H1 (cell line): ENCODE measurements at regions not wholly inside any gene's neighbourhood (a gene's known extent, or its start where the extent isn't known, plus 50 kb on each side); places are given as distances from the start of the nearest gene placed in this dataset.

Experiments
- CTCF ChIA-PET: fragments of 300-600 bp; sonication (Branson Sonifier 250); formaldehyde crosslinking; loops from one replicate; lab custom pipeline; 2021; ENCODE audit not compliant: partially characterized antibody; lab: Charles Lee
- POLR2A ChIA-PET: fragments of 300-600 bp; sonication (Branson Sonifier 250); formaldehyde crosslinking; loops from one replicate; lab custom pipeline; 2021; ENCODE audit warnings: inconsistent platforms; ENCODE audit not compliant: partially characterized antibody; lab: Charles Lee
- DNase-seq, 2 experiments: peaks; one replicate each; pipeline versions ENCODE4 v3.0.0 to v3.0.0-alpha.2; 2010 to 2022; ENCODE audit warnings: low spot score in 2 of 2, low read depth in 1 of 2, mixed read lengths in 1 of 2
- FAIRE-seq: peaks from 2 replicates; lab custom pipeline; 2011; peaks lifted over from hg19 to GRCh38; lab: Jason Lieb, UNC
- H2AFZ ChIP-seq: 2 replicates; pipeline ENCODE4 v1.8.1; 2012; ENCODE audit warnings: low read length, inconsistent platforms
- H2AK5ac ChIP-seq: 2 replicates; pipeline ENCODE4 v1.6.1; 2013; ENCODE audit warnings: low read depth, low read length
- H2BK120ac ChIP-seq: replicated peaks from 2 replicates; pipeline ENCODE3; 2013; ENCODE audit warnings: low read depth, low read length, inconsistent platforms
- H2BK12ac ChIP-seq: 2 replicates; pipeline ENCODE4 v1.6.1; 2013; ENCODE audit warnings: low read depth, low read length
- H2BK15ac ChIP-seq: 2 replicates; pipeline ENCODE4 v1.6.1; 2013; ENCODE audit warnings: low read length
- H2BK20ac ChIP-seq: 2 replicates; pipeline ENCODE4 v1.6.1; 2013; ENCODE audit warnings: low read length
- H2BK5ac ChIP-seq: 2 replicates; pipeline ENCODE4 v1.6.1; 2013; ENCODE audit warnings: low read depth, low read length
- H3K14ac ChIP-seq: 2 replicates; pipeline ENCODE4 v1.6.1; 2013; ENCODE audit warnings: inconsistent platforms; ENCODE audit not compliant: insufficient read length
- H3K18ac ChIP-seq: 2 replicates; pipeline ENCODE4 v1.6.1; 2013; ENCODE audit warnings: low read length; ENCODE audit errors: extremely low read depth
- H3K23ac ChIP-seq: 2 replicates; pipeline ENCODE4 v1.6.1; 2013; ENCODE audit warnings: inconsistent platforms; ENCODE audit not compliant: insufficient read length
- H3K23me2 ChIP-seq: 2 replicates; pipeline ENCODE4 v1.6.1; 2013; ENCODE audit warnings: low read depth, low read length
- H3K27ac ChIP-seq: 2 replicates; pipeline ENCODE4 v1.6.1; 2011; ENCODE audit warnings: low read depth, low read length, inconsistent platforms
- H3K27me3 ChIP-seq, 4 experiments: replicated peaks in 1 of 4; 1 replicate in 1 of 4; 2 replicates in 3 of 4; pipeline versions ENCODE4 v1.6.1 to v1.8.1; 2011 to 2013; ENCODE audit warnings: low read length in 3 of 4, mild to moderate bottlenecking in 3 of 4, inconsistent platforms in 2 of 4, mixed read lengths in 2 of 4, moderate library complexity in 1 of 4; ENCODE audit not compliant: control insufficient read depth in 3 of 4, insufficient read depth in 3 of 4; ENCODE audit errors: extremely low read depth in 1 of 4
- H3K36me3 ChIP-seq, 4 experiments: 2 replicates each; pipeline versions ENCODE4 v1.6.1 to v1.8.1; 2011 to 2013; ENCODE audit warnings: mild to moderate bottlenecking in 4 of 4, low read length in 3 of 4, moderate library complexity in 2 of 4, control low read depth in 1 of 4, inconsistent platforms in 1 of 4; ENCODE audit not compliant: insufficient read depth in 4 of 4, control insufficient read depth in 2 of 4
- H3K4ac ChIP-seq: replicated peaks from 2 replicates; pipeline ENCODE3; 2013; ENCODE audit warnings: low read length, low read depth, mixed read lengths, inconsistent platforms; ENCODE audit not compliant: insufficient read length
- H3K4me1 ChIP-seq, 4 experiments: replicated peaks in 1 of 4; 1 replicate in 1 of 4; 2 replicates in 3 of 4; pipeline versions ENCODE4 v1.6.1 to v1.8.1; 2011 to 2013; ENCODE audit warnings: low read length in 3 of 4, inconsistent platforms in 2 of 4, mixed read lengths in 1 of 4; ENCODE audit not compliant: insufficient read depth in 4 of 4, control insufficient read depth in 3 of 4
- H3K4me2 ChIP-seq, 2 experiments: 2 replicates each; pipeline versions ENCODE4 v1.6.1 to v1.8.1; 2011 to 2013; ENCODE audit warnings: low read depth in 2 of 2, low read length in 2 of 2, control low read depth in 1 of 2, inconsistent platforms in 1 of 2, mild to moderate bottlenecking in 1 of 2; ENCODE audit not compliant: insufficient read depth in 1 of 2
- H3K4me3 ChIP-seq, 4 experiments: fragments of 200-600, 300-600 bp in 1 of 4; sonication (generic), shearing (Covaris generic), sonication (Bioruptor Twin) in 1 of 4; 2 replicates each; pipeline versions ENCODE4 v1.5.1 to v1.8.1; 2011 to 2016; ENCODE audit warnings: low read length in 4 of 4, low read depth in 3 of 4, control low read depth in 2 of 4, inconsistent platforms in 2 of 4, mild to moderate bottlenecking in 2 of 4, mixed read lengths in 1 of 4, moderate library complexity in 1 of 4; ENCODE audit not compliant: insufficient read depth in 2 of 4; ENCODE audit errors: extremely low read depth in 1 of 4
- H3K56ac ChIP-seq: replicated peaks from 2 replicates; pipeline ENCODE3; 2013; ENCODE audit warnings: low read depth, mild to moderate bottlenecking, mixed read lengths, low read length, inconsistent platforms; ENCODE audit not compliant: insufficient read length
- H3K79me1 ChIP-seq: 2 replicates; pipeline ENCODE4 v1.6.1; 2013; ENCODE audit warnings: low read depth, low read length, control low read depth
- H3K79me2 ChIP-seq, 2 experiments: 2 replicates each; pipeline versions ENCODE4 v1.6.1 to v1.8.1; 2012 to 2013; ENCODE audit warnings: low read length in 2 of 2, mild to moderate bottlenecking in 2 of 2, inconsistent platforms in 1 of 2; ENCODE audit not compliant: insufficient read depth in 2 of 2, control insufficient read depth in 1 of 2
- H3K9ac ChIP-seq, 4 experiments: replicated peaks in 1 of 4; 1 replicate in 1 of 4; 2 replicates in 3 of 4; pipeline versions ENCODE4 v1.6.1 to v1.8.1; 2011 to 2013; ENCODE audit warnings: low read depth in 3 of 4, low read length in 3 of 4, control low read depth in 2 of 4, mild to moderate bottlenecking in 2 of 4, moderate library complexity in 2 of 4, inconsistent platforms in 1 of 4; ENCODE audit errors: extremely low read depth in 1 of 4
- H3K9me3 ChIP-seq, 2 experiments: 2 replicates each; pipeline versions ENCODE4 v1.6.1 to v1.8.1; 2012 to 2013; ENCODE audit warnings: mild to moderate bottlenecking in 2 of 2, moderate library complexity in 2 of 2, control low read depth in 1 of 2, inconsistent platforms in 1 of 2, low read depth in 1 of 2, low read length in 1 of 2, mixed read lengths in 1 of 2; ENCODE audit not compliant: insufficient read depth in 2 of 2
- H4K20me1 ChIP-seq, 2 experiments: replicated peaks in 1 of 2; 2 replicates each; pipeline versions ENCODE3 to v1.8.1; 2011 to 2013; ENCODE audit warnings: inconsistent platforms in 2 of 2, low read length in 2 of 2, mild to moderate bottlenecking in 1 of 2; ENCODE audit not compliant: insufficient read depth in 2 of 2, control insufficient read depth in 1 of 2
- H4K5ac ChIP-seq: 2 replicates; pipeline ENCODE4 v1.6.1; 2013; ENCODE audit warnings: low read length, low read depth, mixed read lengths, inconsistent platforms; ENCODE audit not compliant: insufficient read length
- H4K8ac ChIP-seq: 2 replicates; pipeline ENCODE4 v1.8.0; 2013; ENCODE audit warnings: mild to moderate bottlenecking, moderate library complexity, low read length, inconsistent platforms; ENCODE audit not compliant: insufficient read depth; ENCODE audit errors: extremely low read depth
- H4K91ac ChIP-seq: replicated peaks from 2 replicates; pipeline ENCODE3; 2013; ENCODE audit warnings: low read length, mixed read lengths, inconsistent platforms; ENCODE audit not compliant: insufficient read length
- BCL11A ChIP-seq, 2 experiments: IDR thresholded peaks; one replicate each; pipeline ENCODE4 v1.6.1; 2011; ENCODE audit warnings: low read depth in 2 of 2, low read length in 2 of 2, mild to moderate bottlenecking in 2 of 2
- RAD21 ChIP-seq, 2 experiments: IDR thresholded peaks in 1 of 2; conservative IDR thresholded peaks in 1 of 2; 2 replicates each; pipeline ENCODE4 v1.6.1; 2011; ENCODE audit warnings: low read depth in 2 of 2, low read length in 2 of 2, improper control_type of control experiment in 1 of 2, inconsistent platforms in 1 of 2, mild to moderate bottlenecking in 1 of 2, moderate library complexity in 1 of 2
- YY1 ChIP-seq: IDR thresholded peaks from 2 replicates; pipeline ENCODE4 v1.6.1; 2011; ENCODE audit warnings: low read depth, mild to moderate bottlenecking, low read length
- WGBS, 2 experiments: shearing (Covaris generic) in 1 of 2; methylation state at CpG; one replicate each; pipeline versions ENCODE4 v1.1.6 to v1.1.7; 2013 to 2015; ENCODE audit warnings: low lambda C conversion rate in 2 of 2, mixed read lengths in 2 of 2, inconsistent platforms in 1 of 2, low coverage in 1 of 2, missing lambda C conversion rate in 1 of 2; ENCODE audit not compliant: insufficient replicate concordance in 2 of 2, insufficient coverage in 1 of 2, insufficient read length in 1 of 2; ENCODE audit errors: extremely low coverage in 1 of 2, missing lambda C conversion rate in 1 of 2; 5-methylcytosine and 5-hydroxymethylcytosine counted together
- TF ChIP-seq, protein P1 (sequence below), 3 experiments: IDR thresholded peaks; 1 replicate in 2 of 3; 2 replicates in 1 of 3; pipeline versions ENCODE4 v1.5.1 to v1.6.1; 2011; ENCODE audit warnings: low read length in 3 of 3, mild to moderate bottlenecking in 3 of 3, inconsistent platforms in 2 of 3, low read depth in 1 of 3, moderate library complexity in 1 of 3; ENCODE audit not compliant: insufficient read depth in 1 of 3; ENCODE audit errors: control extremely low read depth in 1 of 3

DNA sequence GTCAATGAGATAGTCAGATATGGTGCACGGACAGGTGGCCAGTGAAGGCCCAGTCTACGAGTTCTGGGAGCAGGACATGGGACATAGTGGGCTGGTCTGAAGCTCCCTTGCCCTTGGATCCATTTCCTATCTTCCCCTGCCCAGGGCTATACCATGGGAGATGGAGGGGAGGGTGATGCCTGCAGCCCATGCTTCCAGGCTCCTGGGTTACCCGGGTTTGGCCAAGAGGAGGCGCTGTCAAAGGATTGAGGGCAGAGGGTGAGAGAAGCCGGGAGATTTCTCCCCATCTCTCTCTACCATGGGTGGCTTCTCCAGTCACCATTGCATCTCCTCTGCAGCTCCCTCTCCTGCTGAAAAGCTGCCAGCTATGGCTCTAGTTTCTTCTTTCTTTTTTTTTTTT lies 52.8 kb upstream of the LHX5 start:
- Histone ChIP-seq H3K9ac (no peak overlapping the region), H3K23ac (no peak overlapping the region), H3K4me3 (no peak overlapping the region), H3K56ac (no peak overlapping the region), H3K9me3 (no peaks in the 10 kb centered on the region), H3K4me1 (peaks cover 5 to 9% (median 7%) of the 10 kb centered on the region in 4 experiments), H3K4me2 (no peak overlapping the region), H2BK20ac (0 out of 2 replicates have a peak overlapping the region, but pooled peaks have one; percentile 61), H2BK15ac (no peak overlapping the region), H3K36me3 (no peaks in the 10 kb centered on the region), H3K14ac (no peak overlapping the region), H4K91ac (no peak overlapping the region), H2BK5ac (no peak overlapping the region), H2AFZ (no peak overlapping the region), H3K4ac (no peak overlapping the region), H3K23me2 (no peaks in the 10 kb centered on the region), H3K79me1 (no peaks in the 10 kb centered on the region), H4K8ac (no peak overlapping the region), H2AK5ac (no peak overlapping the region), H4K20me1 (no peaks in the 10 kb centered on the region), H4K5ac (no peak overlapping the region), H3K18ac (peak overlapping the region; percentile 32; the same call in 1 of the 2 replicates), H2BK120ac (no peak overlapping the region), H3K27ac (no peak overlapping the region), H3K79me2 (no peaks in the 10 kb centered on the region), H2BK12ac (no peak overlapping the region), H3K27me3 (peaks cover 2 to 13% (median 8%) of the 10 kb centered on the region in 4 experiments; a peak in 6 of 7 replicates)
- 86% methylated on average over 5 of the region's 5 CpGs; no CpG with 5 or more reads in 1 of the 2 experiments for WGBS, 2 experiments
- peak in 1 of 2 experiments; percentile 48; a peak in 2 of 4 replicates for TF ChIP-seq RAD21 (IDR thresholded peaks at IDR 0.05 in 1 of 2, conservative IDR thresholded peaks at IDR 0.05 in 1 of 2; ENCODE audit: low read depth in 2 of 2, low read length in 2 of 2)
- TF ChIP-seq YY1: no peak
- no peak for TF ChIP-seq BCL11A (IDR thresholded peaks at IDR 0.05; ENCODE audit: low read depth in 2 of 2, low read length in 2 of 2)
- TF ChIP-seq, protein P1, sequence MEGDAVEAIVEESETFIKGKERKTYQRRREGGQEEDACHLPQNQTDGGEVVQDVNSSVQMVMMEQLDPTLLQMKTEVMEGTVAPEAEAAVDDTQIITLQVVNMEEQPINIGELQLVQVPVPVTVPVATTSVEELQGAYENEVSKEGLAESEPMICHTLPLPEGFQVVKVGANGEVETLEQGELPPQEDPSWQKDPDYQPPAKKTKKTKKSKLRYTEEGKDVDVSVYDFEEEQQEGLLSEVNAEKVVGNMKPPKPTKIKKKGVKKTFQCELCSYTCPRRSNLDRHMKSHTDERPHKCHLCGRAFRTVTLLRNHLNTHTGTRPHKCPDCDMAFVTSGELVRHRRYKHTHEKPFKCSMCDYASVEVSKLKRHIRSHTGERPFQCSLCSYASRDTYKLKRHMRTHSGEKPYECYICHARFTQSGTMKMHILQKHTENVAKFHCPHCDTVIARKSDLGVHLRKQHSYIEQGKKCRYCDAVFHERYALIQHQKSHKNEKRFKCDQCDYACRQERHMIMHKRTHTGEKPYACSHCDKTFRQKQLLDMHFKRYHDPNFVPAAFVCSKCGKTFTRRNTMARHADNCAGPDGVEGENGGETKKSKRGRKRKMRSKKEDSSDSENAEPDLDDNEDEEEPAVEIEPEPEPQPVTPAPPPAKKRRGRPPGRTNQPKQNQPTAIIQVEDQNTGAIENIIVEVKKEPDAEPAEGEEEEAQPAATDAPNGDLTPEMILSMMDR (IDR thresholded peaks at IDR 0.05; ENCODE audit: control extremely low read depth in 1 of 3, insufficient read depth in 1 of 3, low read depth in 1 of 3, low read length in 3 of 3): peak; percentile 50 to 57 (median 56)
- FAIRE-seq: no peak
- CTCF ChIA-PET: interaction anchor here (0.6 to 3.8 kb wide), 10 partner anchors 10 to 295 kb away, joined by 3 to 21 read pairs (median 4); no protein-coding TSS in a partner anchor
- DNase-seq: peak in 1 of 2 experiments; percentile 65
- POLR2A ChIA-PET: interaction anchor here (0.6 to 1.1 kb wide), 2 partner anchors 13 to 339 kb away, joined by 3 read pairs; partner anchors contain the start of genes DDX54 and RITA1
